ENCODE measurements at regions not wholly inside any gene's neighbourhood (a gene's known extent, or its start where the extent isn't known, plus 50 kb on each side); places are given as distances from the start of the nearest gene placed in this dataset.

DNA sequence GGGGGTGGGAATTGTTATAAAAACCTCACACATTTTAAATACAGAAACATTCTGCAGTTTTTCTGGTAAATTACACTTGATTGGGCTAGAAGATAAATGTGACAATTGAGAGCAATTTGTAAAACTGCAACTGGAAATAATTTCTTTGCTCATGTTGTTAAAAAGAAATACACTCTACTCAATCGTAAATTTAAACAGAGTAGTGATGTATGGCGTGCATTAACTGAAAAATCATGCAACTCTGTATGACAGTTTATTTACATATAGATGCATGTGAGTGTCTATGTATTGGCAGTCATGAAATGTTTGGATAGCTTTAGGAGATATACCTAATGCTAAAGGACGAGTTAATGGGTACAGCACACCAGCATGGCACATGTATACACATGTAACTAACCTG lies 554.9 kb downstream of the PRELID2 start:
- no peak for DNase-seq
- no peak overlapping the region for H3K27ac ChIP-seq
- no peaks in the 10 kb centered on the region for H3K27me3 ChIP-seq
- no peaks in the 10 kb centered on the region for H3K36me3 ChIP-seq (replicated peaks in 1 of 2)
- no peak for TF ChIP-seq POLR2A (IDR thresholded peaks at IDR 0.05)
- TF ChIP-seq, protein P1, sequence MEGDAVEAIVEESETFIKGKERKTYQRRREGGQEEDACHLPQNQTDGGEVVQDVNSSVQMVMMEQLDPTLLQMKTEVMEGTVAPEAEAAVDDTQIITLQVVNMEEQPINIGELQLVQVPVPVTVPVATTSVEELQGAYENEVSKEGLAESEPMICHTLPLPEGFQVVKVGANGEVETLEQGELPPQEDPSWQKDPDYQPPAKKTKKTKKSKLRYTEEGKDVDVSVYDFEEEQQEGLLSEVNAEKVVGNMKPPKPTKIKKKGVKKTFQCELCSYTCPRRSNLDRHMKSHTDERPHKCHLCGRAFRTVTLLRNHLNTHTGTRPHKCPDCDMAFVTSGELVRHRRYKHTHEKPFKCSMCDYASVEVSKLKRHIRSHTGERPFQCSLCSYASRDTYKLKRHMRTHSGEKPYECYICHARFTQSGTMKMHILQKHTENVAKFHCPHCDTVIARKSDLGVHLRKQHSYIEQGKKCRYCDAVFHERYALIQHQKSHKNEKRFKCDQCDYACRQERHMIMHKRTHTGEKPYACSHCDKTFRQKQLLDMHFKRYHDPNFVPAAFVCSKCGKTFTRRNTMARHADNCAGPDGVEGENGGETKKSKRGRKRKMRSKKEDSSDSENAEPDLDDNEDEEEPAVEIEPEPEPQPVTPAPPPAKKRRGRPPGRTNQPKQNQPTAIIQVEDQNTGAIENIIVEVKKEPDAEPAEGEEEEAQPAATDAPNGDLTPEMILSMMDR (IDR thresholded peaks at IDR 0.05) = no peak
- intact Hi-C loops (cut with DNase I) = no loop called here
- H3K4me3 ChIP-seq = no peak overlapping the region
- H3K9me3 ChIP-seq (replicated peaks in 1 of 3) = no peaks in the 10 kb centered on the region
- WGBS, 4 donors = 41 to 67% (median 57%) methylated on average over 3 of the region's 3 CpGs
- H3K4me1 ChIP-seq (replicated peaks in 1 of 2) = no peaks in the 10 kb centered on the region

DNA sequence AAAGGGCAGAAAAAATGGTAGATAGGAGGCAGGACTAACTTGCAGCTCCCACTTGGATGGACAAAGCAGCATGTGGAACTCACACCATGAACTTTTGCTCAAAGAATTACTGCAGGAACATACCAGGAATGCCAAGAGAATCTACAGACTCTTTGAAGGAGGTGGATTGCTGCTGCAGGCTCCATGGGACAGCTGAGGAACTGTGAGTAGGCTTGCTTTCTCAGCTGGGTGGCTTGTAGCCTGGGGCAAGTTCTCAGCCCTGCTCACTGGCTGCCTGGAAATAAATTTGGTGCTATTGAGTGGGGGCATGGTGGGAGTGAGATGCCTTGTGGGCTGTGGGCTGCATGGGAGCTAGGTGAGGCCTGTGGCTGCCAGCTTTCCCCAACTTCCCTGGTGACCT lies 574.5 kb downstream of the PRELID2 start:
- Histone ChIP-seq H3K4me3 (no peak overlapping the region), H3K4me1 (replicated peaks in 1 of 2) (no peaks in the 10 kb centered on the region), H3K27me3 (no peaks in the 10 kb centered on the region), H3K27ac (no peak overlapping the region), H3K36me3 (replicated peaks in 1 of 2) (no peaks in the 10 kb centered on the region), H3K9me3 (replicated peaks in 1 of 3) (no peaks in the 10 kb centered on the region)
- TF ChIP-seq POLR2A (IDR thresholded peaks at IDR 0.05) = no peak
- TF ChIP-seq, protein P1 (IDR thresholded peaks at IDR 0.05) = no peak
- no peak for DNase-seq
- intact Hi-C loops (cut with DNase I) = no loop called here

DNA sequence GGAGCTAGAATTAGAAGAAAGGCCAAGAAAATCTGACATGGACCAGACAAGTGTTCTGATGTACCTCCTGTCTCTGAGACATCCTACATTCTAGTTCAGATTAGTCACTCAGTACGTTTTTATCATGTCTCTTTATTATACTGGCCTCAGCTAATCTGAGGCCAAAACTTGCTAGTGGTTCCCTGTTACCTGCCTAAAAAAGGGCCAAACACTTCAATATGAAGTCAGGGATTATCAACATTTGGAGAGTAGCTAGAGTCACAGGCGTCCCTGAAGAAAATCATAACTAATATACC lies 587.4 kb downstream of the PRELID2 start:
- WGBS, 4 donors = 66 to 77% (median 73%) methylated on average over 2 of the region's 2 CpGs
- intact Hi-C loops (cut with DNase I) = no loop called here

DNA sequence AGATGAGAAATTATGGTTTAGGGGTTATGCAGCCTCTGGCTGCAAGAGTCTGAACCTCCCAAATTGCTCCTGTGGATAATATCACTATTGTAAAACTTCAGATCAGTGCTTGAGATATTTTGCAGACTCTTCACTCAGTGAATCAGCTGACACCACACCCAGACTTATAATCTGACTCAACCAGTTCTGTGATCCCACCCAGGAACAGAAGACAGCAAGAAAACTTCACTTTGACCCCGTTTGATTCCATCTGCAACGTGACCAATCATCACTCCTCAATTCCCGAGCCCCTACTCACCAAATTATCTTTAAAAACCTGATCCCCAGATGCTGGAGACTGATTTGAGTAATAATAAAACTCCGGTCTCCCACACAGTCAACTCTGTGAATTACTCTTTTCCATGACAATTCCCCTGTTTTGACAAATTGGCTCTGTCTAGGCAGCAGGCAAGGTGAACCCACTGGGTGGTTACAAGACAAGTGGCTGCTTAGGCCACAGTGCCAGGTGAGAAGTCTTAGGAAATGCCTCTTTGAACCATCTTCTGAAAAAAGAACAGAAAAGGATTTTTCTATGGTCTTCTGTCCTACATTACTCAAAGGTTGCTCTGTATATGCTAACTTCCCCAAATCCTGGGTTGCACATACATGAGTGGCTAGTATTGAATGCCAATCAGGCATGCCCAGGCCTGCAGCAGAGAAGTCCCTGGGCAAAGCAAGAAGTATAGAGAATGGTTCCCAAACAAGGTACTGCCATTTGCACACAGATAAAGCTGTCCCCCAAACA lies 588.0 kb downstream of the PRELID2 start:
- DNase-seq = no peak
- no peaks in the 10 kb centered on the region for H3K9me3 ChIP-seq (replicated peaks in 1 of 3)
- no peaks in the 10 kb centered on the region for H3K27me3 ChIP-seq
- no peaks in the 10 kb centered on the region for H3K4me1 ChIP-seq (replicated peaks in 1 of 2)
- H3K36me3 ChIP-seq (replicated peaks in 1 of 2) = no peaks in the 10 kb centered on the region
- H3K4me3 ChIP-seq = no peak overlapping the region
- H3K27ac ChIP-seq = no peak overlapping the region
- no peak for TF ChIP-seq POLR2A (IDR thresholded peaks at IDR 0.05)
- TF ChIP-seq, protein P1 (IDR thresholded peaks at IDR 0.05) = no peak
- WGBS, 4 donors = 79 to 96% (median 86%) methylated on average over 4 of the region's 4 CpGs
- intact Hi-C loops (cut with DNase I) = no loop called here

More for the DNA sequence above, 587.4 kb downstream of the PRELID2 start:
- H3K4me3 ChIP-seq = no peak overlapping the region
- no peaks in the 10 kb centered on the region for H3K4me1 ChIP-seq (replicated peaks in 1 of 2)
- TF ChIP-seq POLR2A (IDR thresholded peaks at IDR 0.05) = no peak
- TF ChIP-seq, protein P1 (IDR thresholded peaks at IDR 0.05) = no peak
- H3K27ac ChIP-seq = no peak overlapping the region
- H3K36me3 ChIP-seq (replicated peaks in 1 of 2) = no peaks in the 10 kb centered on the region
- H3K9me3 ChIP-seq (replicated peaks in 1 of 3) = no peaks in the 10 kb centered on the region
- H3K27me3 ChIP-seq = no peaks in the 10 kb centered on the region
- no peak for DNase-seq
